ENCODE measurements at regions not wholly inside any gene's neighbourhood (a gene's known extent, or its start where the extent isn't known, plus 50 kb on each side); places are given as distances from the start of the nearest gene placed in this dataset.

- no peak for DNase-seq (ENCODE audit: extremely low spot score)
- TF ChIP-seq EP300 (IDR thresholded peaks at IDR 0.05) (no peak), CTCF (IDR thresholded peaks at IDR 0.05) (no peak), POLR2A (IDR thresholded peaks at IDR 0.05; ENCODE audit: low read depth) (no peak), POLR2AphosphoS5 (IDR thresholded peaks at IDR 0.05) (no peak)
- Histone ChIP-seq H3K36me3 (no peaks in the 10 kb centered on the region), H3K4me1 (no peaks in the 10 kb centered on the region), H3K4me3 (no peak overlapping the region), H3K27ac (replicated peaks in 1 of 4) (no peak overlapping the region), H3K27me3 (no peaks in the 10 kb centered on the region), H3K9me3 (no peaks in the 10 kb centered on the region)
- 76% methylated on average over 2 of the region's 2 CpGs for WGBS
- intact Hi-C loops (cut with DNase I), result no loop called here
Measured at GRCh38 chr7:17477182-17477581, 178.7 kb downstream of the AHR start.

GRCh38 chr7:17481118-17481517 is 182.7 kb downstream of the AHR start:
- TF ChIP-seq POLR2A (IDR thresholded peaks at IDR 0.05; ENCODE audit: low read depth) (no peak), EP300 (IDR thresholded peaks at IDR 0.05) (no peak), POLR2AphosphoS5 (IDR thresholded peaks at IDR 0.05) (no peak)
- WGBS, result 95% methylated on average over 2 of the region's 2 CpGs
- no peaks in the 10 kb centered on the region for H3K27me3 ChIP-seq
- intact Hi-C loops (cut with DNase I), result no loop called here
- H3K4me3 ChIP-seq, result no peak overlapping the region
- H3K4me1 ChIP-seq, result no peaks in the 10 kb centered on the region
- DNase-seq (ENCODE audit: extremely low spot score), result no peak
- no peaks in the 10 kb centered on the region for H3K9me3 ChIP-seq
- no peaks in the 10 kb centered on the region for H3K36me3 ChIP-seq
- no peak overlapping the region for H3K27ac ChIP-seq (replicated peaks in 1 of 4)

GRCh38 chr7:17485368-17485767 is 186.9 kb downstream of the AHR start:
- Histone ChIP-seq H3K9me3 (no peaks in the 10 kb centered on the region), H3K4me3 (no peak overlapping the region), H3K27me3 (no peaks in the 10 kb centered on the region), H3K27ac (replicated peaks in 1 of 4) (no peak overlapping the region), H3K36me3 (no peaks in the 10 kb centered on the region), H3K4me1 (no peaks in the 10 kb centered on the region)
- intact Hi-C loops (cut with DNase I), result no loop called here
- no peak for TF ChIP-seq POLR2AphosphoS5 (IDR thresholded peaks at IDR 0.05)
- no peak for TF ChIP-seq EP300 (IDR thresholded peaks at IDR 0.05)
- no peak for TF ChIP-seq POLR2A (IDR thresholded peaks at IDR 0.05; ENCODE audit: low read depth)
- no peak for TF ChIP-seq CTCF (IDR thresholded peaks at IDR 0.05)
- 71% methylated on average over 1 of the region's 1 CpG for WGBS
- no peak for DNase-seq (ENCODE audit: extremely low spot score)

- H3K36me3 ChIP-seq, result no peaks in the 10 kb centered on the region
- no peak for DNase-seq (ENCODE audit: extremely low spot score)
- TF ChIP-seq POLR2AphosphoS5 (IDR thresholded peaks at IDR 0.05), result no peak
- no peak for TF ChIP-seq CTCF (IDR thresholded peaks at IDR 0.05)
- no peak for TF ChIP-seq EP300 (IDR thresholded peaks at IDR 0.05)
- no peak for TF ChIP-seq POLR2A (IDR thresholded peaks at IDR 0.05; ENCODE audit: low read depth)
- H3K27ac ChIP-seq (replicated peaks in 1 of 4), result no peak overlapping the region
- intact Hi-C loops (cut with DNase I), result no loop called here
- no peaks in the 10 kb centered on the region for H3K27me3 ChIP-seq
- H3K4me1 ChIP-seq, result no peaks in the 10 kb centered on the region
- H3K9me3 ChIP-seq, result no peaks in the 10 kb centered on the region
- H3K4me3 ChIP-seq, result no peak overlapping the region
- 87% methylated on average over 1 of the region's 1 CpG for WGBS
Measured at GRCh38 chr7:17485904-17486303, 187.5 kb downstream of the AHR start.

- DNase-seq (ENCODE audit: extremely low spot score), result no peak
- no peaks in the 10 kb centered on the region for H3K27me3 ChIP-seq
- TF ChIP-seq POLR2A (IDR thresholded peaks at IDR 0.05; ENCODE audit: low read depth) (no peak), EP300 (IDR thresholded peaks at IDR 0.05) (no peak), POLR2AphosphoS5 (IDR thresholded peaks at IDR 0.05) (no peak)
- WGBS, result 95% methylated on average over 2 of the region's 2 CpGs
- H3K9me3 ChIP-seq, result no peaks in the 10 kb centered on the region
- intact Hi-C loops (cut with DNase I), result no loop called here
- H3K36me3 ChIP-seq, result no peaks in the 10 kb centered on the region
- H3K27ac ChIP-seq (replicated peaks in 1 of 4), result no peak overlapping the region
- H3K4me3 ChIP-seq, result no peak overlapping the region
- H3K4me1 ChIP-seq, result no peaks in the 10 kb centered on the region
Measured at GRCh38 chr7:17486835-17487234, 188.4 kb downstream of the AHR start.

- H3K27ac ChIP-seq (replicated peaks in 1 of 4), result no peak overlapping the region
- no peaks in the 10 kb centered on the region for H3K4me1 ChIP-seq
- no peak overlapping the region for H3K4me3 ChIP-seq
- no peak for TF ChIP-seq CTCF (IDR thresholded peaks at IDR 0.05)
- TF ChIP-seq POLR2AphosphoS5 (IDR thresholded peaks at IDR 0.05), result no peak
- TF ChIP-seq POLR2A (IDR thresholded peaks at IDR 0.05; ENCODE audit: low read depth), result no peak
- no peak for TF ChIP-seq EP300 (IDR thresholded peaks at IDR 0.05)
- intact Hi-C loops (cut with DNase I), result no loop called here
- H3K36me3 ChIP-seq, result no peaks in the 10 kb centered on the region
- no peaks in the 10 kb centered on the region for H3K27me3 ChIP-seq
- no peak for DNase-seq (ENCODE audit: extremely low spot score)
- no peaks in the 10 kb centered on the region for H3K9me3 ChIP-seq
- 83% methylated on average over 2 of the region's 2 CpGs for WGBS
Measured at GRCh38 chr7:17487343-17487742, 188.9 kb downstream of the AHR start.

All from esophagus muscularis mucosa (tissue), 4 donors.